Stimulated activated naive CD8-positive, alpha-beta T cell treated with anti-CD3 and anti-CD28 coated beads, Interleukin-15, Interleukin-2, amounts not matched to agents 100 ng/mL and 50 ng/mL, for 24 hours (primary cell): ENCODE measurements at regions not wholly inside any gene's neighbourhood (a gene's known extent, or its start where the extent isn't known, plus 50 kb on each side); places are given as distances from the start of the nearest gene placed in this dataset.

Source experiments
- H3K27ac Mint-ChIP-seq: one replicate; pipeline ENCODE4 v1.8.0; 2021; ENCODE audit warnings: mild to moderate bottlenecking, mixed read lengths
- H3K27me3 Mint-ChIP-seq: one replicate; pipeline ENCODE4 v1.8.0; 2021; ENCODE audit warnings: mixed read lengths
- H3K36me3 Mint-ChIP-seq: one replicate; pipeline ENCODE4 v1.8.0; 2021; ENCODE audit warnings: low read depth, mixed read lengths
- H3K4me1 Mint-ChIP-seq: one replicate; pipeline ENCODE4 v1.8.0; 2021; ENCODE audit warnings: low read depth, mixed read lengths
- H3K4me3 Mint-ChIP-seq: one replicate; pipeline ENCODE4 v1.8.0; 2021; ENCODE audit warnings: mild to moderate bottlenecking, mixed read lengths
- H3K9me3 Mint-ChIP-seq: one replicate; pipeline ENCODE4 v1.8.0; 2021; ENCODE audit warnings: mixed read lengths

- H3K27ac Mint-ChIP-seq: no peak overlapping the region
- no peaks in the 10 kb centered on the region for H3K4me1 Mint-ChIP-seq
- H3K4me3 Mint-ChIP-seq: no peak overlapping the region
- no peaks in the 10 kb centered on the region for H3K36me3 Mint-ChIP-seq
- no peaks in the 10 kb centered on the region for H3K9me3 Mint-ChIP-seq
- H3K27me3 Mint-ChIP-seq: peaks cover 15% of the 10 kb centered on the region
Observed at GRCh38 chr20:39152126-39152525, 190.0 kb downstream of the DHX35 start.

GRCh38 chr20:39150501-39150900, 188.4 kb downstream of the DHX35 start:
- Mint-ChIP-seq H3K36me3 (no peaks in the 10 kb centered on the region), H3K4me1 (no peaks in the 10 kb centered on the region), H3K9me3 (no peaks in the 10 kb centered on the region), H3K4me3 (no peak overlapping the region), H3K27me3 (peaks cover 9% of the 10 kb centered on the region), H3K27ac (no peak overlapping the region)

- no peak overlapping the region for H3K4me3 Mint-ChIP-seq
- H3K4me1 Mint-ChIP-seq: no peaks in the 10 kb centered on the region
- no peak overlapping the region for H3K27ac Mint-ChIP-seq
- H3K27me3 Mint-ChIP-seq: peaks cover 3% of the 10 kb centered on the region
- no peaks in the 10 kb centered on the region for H3K9me3 Mint-ChIP-seq
- no peaks in the 10 kb centered on the region for H3K36me3 Mint-ChIP-seq
Observed at GRCh38 chr20:39146394-39146793, 184.2 kb downstream of the DHX35 start.

GRCh38 chr20:39145921-39146320, 183.8 kb downstream of the DHX35 start:
- Mint-ChIP-seq H3K36me3 (no peaks in the 10 kb centered on the region), H3K27me3 (peaks cover 3% of the 10 kb centered on the region), H3K4me3 (no peak overlapping the region), H3K4me1 (no peaks in the 10 kb centered on the region), H3K9me3 (no peaks in the 10 kb centered on the region), H3K27ac (no peak overlapping the region)

GRCh38 chr20:39144757-39145156, 182.6 kb downstream of the DHX35 start:
- Mint-ChIP-seq H3K4me1 (no peaks in the 10 kb centered on the region), H3K36me3 (no peaks in the 10 kb centered on the region), H3K9me3 (no peaks in the 10 kb centered on the region), H3K27ac (no peak overlapping the region), H3K27me3 (peaks cover 3% of the 10 kb centered on the region), H3K4me3 (no peak overlapping the region)

- Mint-ChIP-seq H3K9me3 (no peaks in the 10 kb centered on the region), H3K27ac (no peak overlapping the region), H3K4me1 (no peaks in the 10 kb centered on the region), H3K4me3 (no peak overlapping the region), H3K27me3 (peaks cover 3% of the 10 kb centered on the region), H3K36me3 (no peaks in the 10 kb centered on the region)
Observed at GRCh38 chr20:39142407-39143096, 180.4 kb downstream of the DHX35 start.

GRCh38 chr20:39137299-39137698, 175.2 kb downstream of the DHX35 start:
- H3K4me1 Mint-ChIP-seq: no peaks in the 10 kb centered on the region
- H3K9me3 Mint-ChIP-seq: no peaks in the 10 kb centered on the region
- no peak overlapping the region for H3K4me3 Mint-ChIP-seq
- H3K27me3 Mint-ChIP-seq: peaks cover 3% of the 10 kb centered on the region
- H3K27ac Mint-ChIP-seq: no peak overlapping the region
- H3K36me3 Mint-ChIP-seq: no peaks in the 10 kb centered on the region

GRCh38 chr20:39136798-39137197, 174.7 kb downstream of the DHX35 start:
- Mint-ChIP-seq H3K36me3 (no peaks in the 10 kb centered on the region), H3K4me1 (no peaks in the 10 kb centered on the region), H3K27me3 (no peaks in the 10 kb centered on the region), H3K27ac (no peak overlapping the region), H3K9me3 (no peaks in the 10 kb centered on the region), H3K4me3 (no peak overlapping the region)

- no peaks in the 10 kb centered on the region for H3K27me3 Mint-ChIP-seq
- no peak overlapping the region for H3K27ac Mint-ChIP-seq
- H3K4me3 Mint-ChIP-seq: no peak overlapping the region
- no peaks in the 10 kb centered on the region for H3K4me1 Mint-ChIP-seq
- no peaks in the 10 kb centered on the region for H3K36me3 Mint-ChIP-seq
- H3K9me3 Mint-ChIP-seq: no peaks in the 10 kb centered on the region
Observed at GRCh38 chr20:39135885-39136544, 173.9 kb downstream of the DHX35 start.

- H3K9me3 Mint-ChIP-seq: no peaks in the 10 kb centered on the region
- no peaks in the 10 kb centered on the region for H3K36me3 Mint-ChIP-seq
- no peaks in the 10 kb centered on the region for H3K27me3 Mint-ChIP-seq
- no peaks in the 10 kb centered on the region for H3K4me1 Mint-ChIP-seq
- H3K27ac Mint-ChIP-seq: no peak overlapping the region
- no peak overlapping the region for H3K4me3 Mint-ChIP-seq
Observed at GRCh38 chr20:39133201-39133600, 171.1 kb downstream of the DHX35 start.

- Mint-ChIP-seq H3K4me1 (no peaks in the 10 kb centered on the region), H3K36me3 (no peaks in the 10 kb centered on the region), H3K27ac (no peak overlapping the region), H3K27me3 (no peaks in the 10 kb centered on the region), H3K4me3 (no peak overlapping the region), H3K9me3 (no peaks in the 10 kb centered on the region)
Observed at GRCh38 chr20:39132511-39132910, 170.4 kb downstream of the DHX35 start.

- H3K9me3 Mint-ChIP-seq: no peaks in the 10 kb centered on the region
- no peaks in the 10 kb centered on the region for H3K4me1 Mint-ChIP-seq
- H3K27me3 Mint-ChIP-seq: no peaks in the 10 kb centered on the region
- H3K36me3 Mint-ChIP-seq: no peaks in the 10 kb centered on the region
- H3K27ac Mint-ChIP-seq: no peak overlapping the region
- H3K4me3 Mint-ChIP-seq: no peak overlapping the region
Observed at GRCh38 chr20:39132093-39132492, 169.9 kb downstream of the DHX35 start.

GRCh38 chr20:39130627-39131026, 168.5 kb downstream of the DHX35 start:
- H3K36me3 Mint-ChIP-seq: no peaks in the 10 kb centered on the region
- H3K4me3 Mint-ChIP-seq: no peak overlapping the region
- no peak overlapping the region for H3K27ac Mint-ChIP-seq
- no peaks in the 10 kb centered on the region for H3K4me1 Mint-ChIP-seq
- no peaks in the 10 kb centered on the region for H3K27me3 Mint-ChIP-seq
- H3K9me3 Mint-ChIP-seq: no peaks in the 10 kb centered on the region

- Mint-ChIP-seq H3K4me1 (no peaks in the 10 kb centered on the region), H3K36me3 (no peaks in the 10 kb centered on the region), H3K27me3 (no peaks in the 10 kb centered on the region), H3K4me3 (no peak overlapping the region), H3K9me3 (no peaks in the 10 kb centered on the region), H3K27ac (no peak overlapping the region)
Observed at GRCh38 chr20:39129523-39129922, 167.4 kb downstream of the DHX35 start.

GRCh38 chr20:39124064-39124463, 161.9 kb downstream of the DHX35 start:
- no peak overlapping the region for H3K4me3 Mint-ChIP-seq
- H3K4me1 Mint-ChIP-seq: no peaks in the 10 kb centered on the region
- H3K36me3 Mint-ChIP-seq: no peaks in the 10 kb centered on the region
- no peak overlapping the region for H3K27ac Mint-ChIP-seq
- H3K9me3 Mint-ChIP-seq: no peaks in the 10 kb centered on the region
- H3K27me3 Mint-ChIP-seq: peaks cover 4% of the 10 kb centered on the region

- Mint-ChIP-seq H3K9me3 (no peaks in the 10 kb centered on the region), H3K4me1 (no peaks in the 10 kb centered on the region), H3K36me3 (no peaks in the 10 kb centered on the region), H3K4me3 (no peak overlapping the region), H3K27me3 (peaks cover 8% of the 10 kb centered on the region), H3K27ac (no peak overlapping the region)
Observed at GRCh38 chr20:39123185-39123557, 161.0 kb downstream of the DHX35 start.
